GM23338 (cell line): ENCODE measurements at regions not wholly inside any gene's neighbourhood (a gene's known extent, or its start where the extent isn't known, plus 50 kb on each side); places are given as distances from the start of the nearest gene placed in this dataset.

Source experiments
- ATAC-seq: fragments of 200-7000 bp; cut with Tn5 transposase; 3 replicates; pipeline ENCODE4 v1.9.1; 2020
- DNase-seq: peaks from one replicate; pipeline ENCODE4 v3.0.0-alpha.2; 2015; ENCODE audit warnings: low spot score
- H2AFZ ChIP-seq: fragments of 200-600 bp; sonication (generic); 2 replicates; pipeline ENCODE4 v1.8.0; 2016; ENCODE audit warnings: antibody characterized with exemption, mild to moderate bottlenecking, moderate library complexity
- H3F3A ChIP-seq: fragments of 200-600 bp; sonication (generic); replicated peaks from 2 replicates; pipeline ENCODE4 v1.8.0; 2017; ENCODE audit warnings: antibody characterized with exemption, mixed run types, low read depth
- H3K27ac ChIP-seq: fragments of 200-600 bp; sonication (generic); 2 replicates; pipeline ENCODE4 v1.6.1; 2016; ENCODE audit warnings: low read depth
- H3K27me3 ChIP-seq: fragments of 200-600 bp; sonication (generic); 2 replicates; pipeline ENCODE4 v1.8.0; 2016; ENCODE audit warnings: mild to moderate bottlenecking, mixed run types, moderate library complexity; ENCODE audit not compliant: insufficient read depth
- H3K36me3 ChIP-seq: fragments of 200-600 bp; sonication (generic); 2 replicates; pipeline ENCODE4 v1.8.0; 2016; ENCODE audit warnings: mild to moderate bottlenecking; ENCODE audit not compliant: insufficient read depth
- H3K4me1 ChIP-seq: fragments of 200-600 bp; sonication (generic); 2 replicates; pipeline ENCODE4 v1.8.0; 2016; ENCODE audit warnings: mild to moderate bottlenecking, moderate library complexity; ENCODE audit not compliant: insufficient read depth
- H3K4me2 ChIP-seq: fragments of 200-600 bp; sonication (generic); 2 replicates; pipeline ENCODE4 v1.7.1; 2017; ENCODE audit warnings: mixed run types
- H3K4me3 ChIP-seq: fragments of 200-600 bp; sonication (generic); 2 replicates; pipeline ENCODE4 v1.6.1; 2016; ENCODE audit warnings: mixed run types
- H3K79me2 ChIP-seq: fragments of 200-600 bp; sonication (generic); replicated peaks from 2 replicates; pipeline ENCODE4 v1.8.0; 2017; ENCODE audit warnings: mild to moderate bottlenecking; ENCODE audit not compliant: insufficient read depth
- H3K9me2 ChIP-seq: fragments of 200-600 bp; sonication (generic); 2 replicates; pipeline ENCODE4 v1.8.0; 2017; ENCODE audit not compliant: insufficient read depth
- H4K20me1 ChIP-seq: fragments of 200-600 bp; sonication (generic); replicated peaks from 2 replicates; pipeline ENCODE4 v1.8.0; 2017; ENCODE audit warnings: mild to moderate bottlenecking; ENCODE audit not compliant: insufficient read depth
- H3K27ac Mint-ChIP-seq: 2 replicates; pipeline ENCODE4 v1.8.0; 2020; ENCODE audit warnings: inconsistent platforms, mild to moderate bottlenecking, moderate library complexity, mixed read lengths
- H3K27me3 Mint-ChIP-seq: 3 replicates; pipeline ENCODE4 v1.8.0; 2022; ENCODE audit warnings: low read depth, mild to moderate bottlenecking, moderate library complexity, mixed read lengths, inconsistent platforms; ENCODE audit not compliant: insufficient read depth, poor library complexity
- H3K36me3 Mint-ChIP-seq: 3 replicates; pipeline ENCODE4 v1.8.0; 2021; ENCODE audit warnings: low read depth, mild to moderate bottlenecking, inconsistent platforms, moderate library complexity, mixed read lengths
- H3K4me1 Mint-ChIP-seq: 3 replicates; pipeline ENCODE4 v1.8.0; 2020; ENCODE audit warnings: mild to moderate bottlenecking, inconsistent platforms, mixed read lengths
- H3K4me3 Mint-ChIP-seq: 3 replicates; pipeline ENCODE4 v1.8.0; 2021; ENCODE audit warnings: moderate library complexity, mild to moderate bottlenecking, inconsistent platforms, mixed read lengths
- H3K9me3 Mint-ChIP-seq: 3 replicates; pipeline ENCODE4 v1.8.0; 2020; ENCODE audit warnings: moderate library complexity, mild to moderate bottlenecking, inconsistent platforms, mixed read lengths
- CREB1 ChIP-seq: fragments of 250-450 bp; sonication (Bioruptor Pico); IDR thresholded peaks from 2 replicates; pipeline ENCODE4 v1.5.0; 2020; ENCODE audit warnings: low read depth, mild to moderate bottlenecking, moderate library complexity
- CTCF ChIP-seq, 2 experiments: fragments of 200-600 bp in 1 of 2; sonication (generic) in 1 of 2; conservative IDR thresholded peaks; 2 replicates each; pipeline versions ENCODE4 v1.5.1 to v1.6.1; 2016 to 2017; ENCODE audit warnings: antibody characterized with exemption in 2 of 2, low read depth in 2 of 2, mild to moderate bottlenecking in 2 of 2, moderate library complexity in 1 of 2
- EZH2 ChIP-seq: fragments of 200-600 bp; sonication (generic); IDR thresholded peaks from one replicate; pipeline ENCODE4 v1.8.0; 2017; ENCODE audit warnings: antibody characterized with exemption, mild to moderate bottlenecking, low read depth; ENCODE audit not compliant: unreplicated experiment
- EZH2phosphoT487 ChIP-seq: fragments of 200-600 bp; sonication (generic); IDR thresholded peaks from one replicate; pipeline ENCODE4 v1.8.1; 2018; ENCODE audit warnings: antibody characterized with exemption; ENCODE audit not compliant: unreplicated experiment
- JUNB ChIP-seq: IDR thresholded peaks from one replicate; pipeline ENCODE4 v1.6.1; 2016; ENCODE audit warnings: antibody characterized with exemption; ENCODE audit not compliant: unreplicated experiment
- NANOG ChIP-seq: IDR thresholded peaks from 2 replicates; pipeline ENCODE4 v1.6.1; 2016; ENCODE audit warnings: antibody characterized with exemption, borderline replicate concordance
- POLR2AphosphoS5 ChIP-seq: IDR thresholded peaks from 2 replicates; pipeline ENCODE4 v1.6.1; 2016; ENCODE audit warnings: antibody characterized with exemption, low read depth
- STAT1 ChIP-seq: IDR thresholded peaks from one replicate; pipeline ENCODE4 v1.6.1; 2016; ENCODE audit warnings: antibody characterized with exemption; ENCODE audit not compliant: unreplicated experiment
- ZNF114 ChIP-seq: fragments of 250-450 bp; sonication (Bioruptor Pico); IDR thresholded peaks from 2 replicates; pipeline ENCODE4 v1.5.0; 2020; ENCODE audit warnings: mild to moderate bottlenecking, moderate library complexity
- ZNF331 ChIP-seq: fragments of 250-450 bp; sonication (Bioruptor Pico); IDR thresholded peaks from 2 replicates; pipeline ENCODE4 v1.5.0; 2020; ENCODE audit warnings: low read depth, mild to moderate bottlenecking, moderate library complexity
- ZNF462 ChIP-seq: fragments of 250-450 bp; sonication (Bioruptor Pico); IDR thresholded peaks from 2 replicates; pipeline ENCODE4 v1.5.0; 2020; ENCODE audit warnings: mild to moderate bottlenecking, moderate library complexity
- TF ChIP-seq, protein P1 (sequence below): IDR thresholded peaks from 2 replicates; pipeline ENCODE4 v1.6.1; 2016; ENCODE audit warnings: antibody characterized with exemption
- TF ChIP-seq, protein P2 (sequence below): IDR thresholded peaks from one replicate; pipeline ENCODE4 v1.6.1; 2018; ENCODE audit warnings: antibody characterized with exemption; ENCODE audit not compliant: unreplicated experiment

DNA sequence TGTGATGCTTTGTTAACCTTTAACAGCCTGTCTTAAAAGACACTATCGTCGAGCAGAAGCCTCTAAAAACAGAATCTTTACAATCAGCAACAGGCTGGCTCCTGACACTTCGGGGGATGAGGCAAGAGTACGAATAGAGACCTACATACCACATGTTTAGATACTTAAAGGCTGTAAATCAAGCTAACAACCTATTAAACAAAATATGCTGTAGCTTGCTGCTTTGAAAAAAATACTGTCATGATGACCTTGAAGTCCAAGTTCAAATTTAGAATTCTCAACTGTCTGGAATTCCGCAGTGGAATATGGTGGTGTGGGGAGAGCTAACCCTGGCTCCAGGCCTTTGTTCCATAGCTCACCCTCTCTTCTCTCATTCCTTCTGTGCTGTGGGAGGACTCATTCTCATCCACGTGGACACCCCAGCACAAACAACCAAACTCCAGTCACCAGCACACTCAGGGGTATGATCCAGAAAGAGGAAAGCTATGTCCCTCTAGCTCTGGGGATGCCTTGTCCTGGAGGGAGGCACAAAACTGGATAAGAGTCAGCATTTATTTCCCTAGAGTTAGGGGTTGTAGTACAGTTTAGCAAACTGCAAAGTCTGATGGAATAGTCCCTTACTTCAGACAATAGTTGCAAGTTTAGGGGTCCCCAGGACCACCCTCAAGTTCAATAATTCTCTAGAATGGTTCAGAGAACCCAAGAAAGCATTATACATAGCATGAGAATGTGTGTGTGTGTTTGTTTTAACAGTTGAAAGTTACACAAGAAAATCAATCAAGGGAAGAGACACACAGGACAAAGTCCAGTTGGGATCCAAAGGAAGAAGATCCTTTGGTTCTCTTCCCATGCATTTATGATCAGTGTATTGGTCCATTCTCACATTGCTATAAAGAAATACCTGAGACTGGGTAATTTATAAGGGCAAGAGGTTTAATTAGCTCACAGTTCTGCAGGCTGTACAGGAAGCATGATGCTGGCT lies 196.1 kb upstream of the SVIL start:
- Histone ChIP-seq H3K4me1 (no peaks in the 10 kb centered on the region), H3K9me2 (no peaks in the 10 kb centered on the region), H2AFZ (no peak overlapping the region), H3K36me3 (no peaks in the 10 kb centered on the region), H3K4me3 (no peak overlapping the region), H3K79me2 (no peaks in the 10 kb centered on the region), H3K4me2 (no peak overlapping the region), H3K27ac (no peak overlapping the region), H3K27me3 (no peaks in the 10 kb centered on the region), H3F3A (no peaks in the 10 kb centered on the region), H4K20me1 (no peaks in the 10 kb centered on the region)
- H3K9me3 Mint-ChIP-seq = no peaks in the 10 kb centered on the region; the same call in 2 of the 3 replicates
- no peak overlapping the region for H3K4me3 Mint-ChIP-seq
- H3K27me3 Mint-ChIP-seq = no peaks in the 10 kb centered on the region
- H3K36me3 Mint-ChIP-seq = no peaks in the 10 kb centered on the region
- peaks cover 6% of the 10 kb centered on the region; the same call in 2 of the 3 replicates for H3K4me1 Mint-ChIP-seq
- TF ChIP-seq, protein P1, sequence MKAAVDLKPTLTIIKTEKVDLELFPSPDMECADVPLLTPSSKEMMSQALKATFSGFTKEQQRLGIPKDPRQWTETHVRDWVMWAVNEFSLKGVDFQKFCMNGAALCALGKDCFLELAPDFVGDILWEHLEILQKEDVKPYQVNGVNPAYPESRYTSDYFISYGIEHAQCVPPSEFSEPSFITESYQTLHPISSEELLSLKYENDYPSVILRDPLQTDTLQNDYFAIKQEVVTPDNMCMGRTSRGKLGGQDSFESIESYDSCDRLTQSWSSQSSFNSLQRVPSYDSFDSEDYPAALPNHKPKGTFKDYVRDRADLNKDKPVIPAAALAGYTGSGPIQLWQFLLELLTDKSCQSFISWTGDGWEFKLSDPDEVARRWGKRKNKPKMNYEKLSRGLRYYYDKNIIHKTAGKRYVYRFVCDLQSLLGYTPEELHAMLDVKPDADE = no peak
- no peak for TF ChIP-seq ZNF462 (CRISPR knock-in tag)
- TF ChIP-seq ZNF114 = no peak
- no peak for TF ChIP-seq NANOG
- TF ChIP-seq, protein P2, sequence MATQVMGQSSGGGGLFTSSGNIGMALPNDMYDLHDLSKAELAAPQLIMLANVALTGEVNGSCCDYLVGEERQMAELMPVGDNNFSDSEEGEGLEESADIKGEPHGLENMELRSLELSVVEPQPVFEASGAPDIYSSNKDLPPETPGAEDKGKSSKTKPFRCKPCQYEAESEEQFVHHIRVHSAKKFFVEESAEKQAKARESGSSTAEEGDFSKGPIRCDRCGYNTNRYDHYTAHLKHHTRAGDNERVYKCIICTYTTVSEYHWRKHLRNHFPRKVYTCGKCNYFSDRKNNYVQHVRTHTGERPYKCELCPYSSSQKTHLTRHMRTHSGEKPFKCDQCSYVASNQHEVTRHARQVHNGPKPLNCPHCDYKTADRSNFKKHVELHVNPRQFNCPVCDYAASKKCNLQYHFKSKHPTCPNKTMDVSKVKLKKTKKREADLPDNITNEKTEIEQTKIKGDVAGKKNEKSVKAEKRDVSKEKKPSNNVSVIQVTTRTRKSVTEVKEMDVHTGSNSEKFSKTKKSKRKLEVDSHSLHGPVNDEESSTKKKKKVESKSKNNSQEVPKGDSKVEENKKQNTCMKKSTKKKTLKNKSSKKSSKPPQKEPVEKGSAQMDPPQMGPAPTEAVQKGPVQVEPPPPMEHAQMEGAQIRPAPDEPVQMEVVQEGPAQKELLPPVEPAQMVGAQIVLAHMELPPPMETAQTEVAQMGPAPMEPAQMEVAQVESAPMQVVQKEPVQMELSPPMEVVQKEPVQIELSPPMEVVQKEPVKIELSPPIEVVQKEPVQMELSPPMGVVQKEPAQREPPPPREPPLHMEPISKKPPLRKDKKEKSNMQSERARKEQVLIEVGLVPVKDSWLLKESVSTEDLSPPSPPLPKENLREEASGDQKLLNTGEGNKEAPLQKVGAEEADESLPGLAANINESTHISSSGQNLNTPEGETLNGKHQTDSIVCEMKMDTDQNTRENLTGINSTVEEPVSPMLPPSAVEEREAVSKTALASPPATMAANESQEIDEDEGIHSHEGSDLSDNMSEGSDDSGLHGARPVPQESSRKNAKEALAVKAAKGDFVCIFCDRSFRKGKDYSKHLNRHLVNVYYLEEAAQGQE = no peak
- no peak for TF ChIP-seq EZH2phosphoT487
- TF ChIP-seq JUNB = no peak
- no peak for TF ChIP-seq ZNF331
- TF ChIP-seq CTCF (conservative IDR thresholded peaks at IDR 0.05; ENCODE audit: low read depth in 2 of 2) = no peak
- TF ChIP-seq STAT1 = no peak
- no peak for TF ChIP-seq CREB1 (CRISPR knock-in tag)
- TF ChIP-seq EZH2 = no peak
- no peak for TF ChIP-seq POLR2AphosphoS5
- H3K27ac Mint-ChIP-seq = no peak overlapping the region
- DNase-seq = no peak
- no peak for ATAC-seq
